ENCODE measurements at regions not wholly inside any gene's neighbourhood (a gene's known extent, or its start where the extent isn't known, plus 50 kb on each side); places are given as distances from the start of the nearest gene placed in this dataset.

DNA sequence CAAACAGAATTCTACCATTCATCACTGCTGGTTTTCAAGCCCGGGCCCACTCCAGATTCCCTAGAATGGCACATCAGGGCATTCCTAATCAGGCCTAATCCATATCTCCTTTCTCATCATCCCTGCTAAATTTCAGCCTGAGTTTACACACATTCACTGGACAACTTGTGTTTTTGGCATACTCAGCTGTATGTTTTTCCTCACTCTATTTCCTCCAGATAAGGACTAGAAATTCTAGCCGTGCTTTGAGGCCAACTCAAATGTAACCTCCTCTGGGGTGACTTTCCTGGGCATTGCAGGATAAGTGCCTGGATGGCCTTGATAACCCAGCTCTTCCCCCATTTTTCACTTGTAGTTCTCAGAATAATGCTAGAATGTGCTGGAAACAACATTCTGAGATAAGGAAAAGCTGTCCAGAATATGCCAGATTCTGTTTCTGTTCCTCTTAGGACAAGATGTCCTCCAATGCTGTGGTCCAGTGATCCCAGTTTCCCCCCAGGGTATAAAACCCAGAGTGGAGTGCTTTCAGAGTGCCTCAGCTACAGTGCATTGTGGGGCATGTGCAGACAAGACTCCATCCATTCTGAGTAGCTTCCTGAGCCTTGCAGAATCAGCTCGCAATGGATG lies 66.9 kb upstream of the CLDN10 start:
- TF ChIP-seq, protein P1, sequence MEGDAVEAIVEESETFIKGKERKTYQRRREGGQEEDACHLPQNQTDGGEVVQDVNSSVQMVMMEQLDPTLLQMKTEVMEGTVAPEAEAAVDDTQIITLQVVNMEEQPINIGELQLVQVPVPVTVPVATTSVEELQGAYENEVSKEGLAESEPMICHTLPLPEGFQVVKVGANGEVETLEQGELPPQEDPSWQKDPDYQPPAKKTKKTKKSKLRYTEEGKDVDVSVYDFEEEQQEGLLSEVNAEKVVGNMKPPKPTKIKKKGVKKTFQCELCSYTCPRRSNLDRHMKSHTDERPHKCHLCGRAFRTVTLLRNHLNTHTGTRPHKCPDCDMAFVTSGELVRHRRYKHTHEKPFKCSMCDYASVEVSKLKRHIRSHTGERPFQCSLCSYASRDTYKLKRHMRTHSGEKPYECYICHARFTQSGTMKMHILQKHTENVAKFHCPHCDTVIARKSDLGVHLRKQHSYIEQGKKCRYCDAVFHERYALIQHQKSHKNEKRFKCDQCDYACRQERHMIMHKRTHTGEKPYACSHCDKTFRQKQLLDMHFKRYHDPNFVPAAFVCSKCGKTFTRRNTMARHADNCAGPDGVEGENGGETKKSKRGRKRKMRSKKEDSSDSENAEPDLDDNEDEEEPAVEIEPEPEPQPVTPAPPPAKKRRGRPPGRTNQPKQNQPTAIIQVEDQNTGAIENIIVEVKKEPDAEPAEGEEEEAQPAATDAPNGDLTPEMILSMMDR (IDR thresholded peaks at IDR 0.05) = no peak
- no peak for TF ChIP-seq POLR2A (IDR thresholded peaks at IDR 0.05)

All from testis (tissue), 2 donors.